GM12873 (cell line): ENCODE measurements at regions not wholly inside any gene's neighbourhood (a gene's known extent, or its start where the extent isn't known, plus 50 kb on each side); places are given as distances from the start of the nearest gene placed in this dataset.

Experiments
- TF ChIP-seq, protein P1 (sequence below): IDR thresholded peaks from 2 replicates; pipeline ENCODE4 v1.5.1; 2012; ENCODE audit warnings: low read depth, mild to moderate bottlenecking, moderate library complexity, low read length, control low read depth; ENCODE audit not compliant: insufficient read depth; ENCODE audit errors: missing control alignments

DNA sequence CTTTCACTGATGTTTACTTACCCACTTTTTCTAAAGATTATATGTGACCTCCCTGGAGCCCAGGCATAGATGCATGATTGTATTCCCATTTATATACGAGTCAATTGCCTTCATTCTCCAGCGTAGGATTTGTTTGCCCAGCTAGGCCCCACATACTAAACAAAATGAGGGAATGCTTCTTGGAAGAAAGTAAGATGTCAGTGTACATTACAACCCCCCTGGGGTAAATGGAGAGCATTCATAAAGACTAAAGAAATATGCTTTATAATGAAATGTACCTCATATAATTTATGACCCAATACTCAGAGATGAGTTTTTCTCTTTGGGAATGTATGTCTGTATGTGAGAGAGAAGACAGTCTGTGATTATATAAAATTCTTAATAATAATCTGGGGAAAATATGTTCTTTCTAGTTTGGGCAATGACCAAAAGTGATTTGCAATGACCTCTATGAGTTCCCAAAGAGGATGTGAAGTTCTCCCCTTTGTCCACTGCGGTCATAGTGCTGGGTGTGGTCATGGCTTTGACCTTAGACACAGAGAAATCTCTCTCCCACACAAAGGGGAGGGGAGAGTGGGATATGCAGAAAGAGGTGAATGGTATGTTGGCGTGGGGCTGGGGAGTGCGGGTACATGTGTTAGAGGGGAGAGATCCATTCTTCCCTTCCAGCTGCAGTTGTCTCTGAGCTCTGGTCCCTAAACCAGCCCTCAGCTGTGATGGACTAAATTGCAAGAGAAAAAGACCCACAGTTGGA is 175.6 kb downstream of the EN1 start:
- TF ChIP-seq, protein P1, sequence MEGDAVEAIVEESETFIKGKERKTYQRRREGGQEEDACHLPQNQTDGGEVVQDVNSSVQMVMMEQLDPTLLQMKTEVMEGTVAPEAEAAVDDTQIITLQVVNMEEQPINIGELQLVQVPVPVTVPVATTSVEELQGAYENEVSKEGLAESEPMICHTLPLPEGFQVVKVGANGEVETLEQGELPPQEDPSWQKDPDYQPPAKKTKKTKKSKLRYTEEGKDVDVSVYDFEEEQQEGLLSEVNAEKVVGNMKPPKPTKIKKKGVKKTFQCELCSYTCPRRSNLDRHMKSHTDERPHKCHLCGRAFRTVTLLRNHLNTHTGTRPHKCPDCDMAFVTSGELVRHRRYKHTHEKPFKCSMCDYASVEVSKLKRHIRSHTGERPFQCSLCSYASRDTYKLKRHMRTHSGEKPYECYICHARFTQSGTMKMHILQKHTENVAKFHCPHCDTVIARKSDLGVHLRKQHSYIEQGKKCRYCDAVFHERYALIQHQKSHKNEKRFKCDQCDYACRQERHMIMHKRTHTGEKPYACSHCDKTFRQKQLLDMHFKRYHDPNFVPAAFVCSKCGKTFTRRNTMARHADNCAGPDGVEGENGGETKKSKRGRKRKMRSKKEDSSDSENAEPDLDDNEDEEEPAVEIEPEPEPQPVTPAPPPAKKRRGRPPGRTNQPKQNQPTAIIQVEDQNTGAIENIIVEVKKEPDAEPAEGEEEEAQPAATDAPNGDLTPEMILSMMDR: no peak

GRCh38 chr2:118670838-118671237 is 176.6 kb downstream of the EN1 start:
- TF ChIP-seq, protein P1: no peak

DNA sequence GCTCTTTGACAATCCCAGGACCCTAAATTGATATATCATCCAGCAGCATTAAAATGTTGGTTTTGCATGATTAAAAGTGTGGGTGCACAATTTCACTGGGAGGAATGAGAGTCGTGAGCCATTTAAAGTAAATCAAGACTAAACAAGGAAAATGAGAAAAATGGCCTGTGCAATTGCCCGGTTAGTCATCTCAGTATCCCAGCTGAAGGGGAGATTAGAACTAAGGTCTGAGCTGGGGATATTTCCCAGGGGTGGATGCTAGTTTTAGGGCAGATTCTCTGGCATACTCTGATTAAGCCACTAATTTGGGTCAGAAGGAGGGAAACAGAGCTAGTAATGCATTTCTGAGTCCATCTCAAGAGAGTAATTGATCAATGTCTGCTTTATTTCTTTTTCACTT is 177.2 kb downstream of the EN1 start:
- TF ChIP-seq, protein P1: no peak

DNA sequence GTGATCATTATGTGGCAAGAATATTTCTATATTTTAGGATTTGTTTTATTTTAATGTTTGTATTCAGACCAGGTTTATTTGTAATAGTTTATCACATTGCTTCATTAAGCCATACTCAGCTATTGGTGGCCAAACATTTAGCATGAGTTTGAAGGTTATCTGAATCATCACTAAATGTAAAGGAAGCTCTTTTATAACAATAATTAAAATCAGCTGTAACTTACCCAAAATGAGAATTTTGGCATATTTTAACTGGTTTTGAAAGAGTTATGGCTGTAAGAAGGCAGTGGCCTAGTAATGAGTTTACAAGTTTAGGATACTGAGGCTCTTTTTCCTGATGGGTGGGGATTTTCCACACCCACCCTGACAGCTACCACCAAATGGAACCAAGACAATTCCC is 177.8 kb downstream of the EN1 start:
- TF ChIP-seq, protein P1: no peak

DNA sequence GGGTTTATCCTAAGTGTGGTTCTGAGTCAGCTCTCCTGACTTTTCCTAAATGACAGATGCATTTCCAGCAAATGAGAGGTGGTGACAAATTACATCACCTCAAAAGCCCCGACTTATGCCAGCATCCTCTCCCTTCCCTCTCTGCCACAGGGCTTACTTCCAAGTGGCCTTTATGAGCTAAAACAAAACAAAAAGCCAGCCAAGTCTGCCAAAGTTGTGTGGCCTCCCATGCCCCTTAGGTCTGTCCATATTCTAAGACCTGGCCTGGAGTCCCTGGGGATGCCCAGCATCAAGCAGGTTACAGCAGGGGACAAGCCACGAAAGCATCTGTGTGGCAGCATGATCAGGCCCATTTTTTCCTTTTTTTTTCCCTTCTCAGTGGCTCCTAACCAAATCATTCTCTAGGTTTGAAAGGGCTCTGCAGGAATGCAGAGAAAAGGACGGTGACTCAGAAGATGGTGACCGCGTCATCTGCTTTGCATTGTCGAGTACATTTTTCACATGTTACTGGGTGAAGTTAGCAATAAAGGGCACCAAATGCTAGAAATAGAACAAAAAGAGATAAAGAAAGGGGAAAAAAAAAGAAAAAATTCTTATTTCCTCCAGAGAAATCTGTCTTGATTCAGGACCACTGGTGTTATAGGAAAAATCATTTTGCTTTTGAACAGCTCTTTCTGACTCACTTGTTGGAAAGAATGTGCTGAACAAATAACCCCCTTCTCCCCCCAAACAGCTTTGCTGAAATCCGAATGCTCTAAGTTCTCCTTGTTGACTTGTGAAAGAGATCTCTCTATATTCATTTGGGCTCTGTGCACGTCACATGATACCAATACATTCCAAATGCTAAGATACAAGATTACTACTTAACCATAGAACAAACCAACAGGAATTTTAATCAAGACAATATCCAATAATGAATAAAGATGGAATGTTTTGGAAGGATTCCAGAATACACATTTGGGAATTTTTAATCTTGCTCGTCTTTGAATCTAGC is 178.7 kb downstream of the EN1 start:
- TF ChIP-seq, protein P1: no peak

GRCh38 chr2:118667964-118668363 is 179.5 kb downstream of the EN1 start:
- TF ChIP-seq, protein P1: no peak

DNA sequence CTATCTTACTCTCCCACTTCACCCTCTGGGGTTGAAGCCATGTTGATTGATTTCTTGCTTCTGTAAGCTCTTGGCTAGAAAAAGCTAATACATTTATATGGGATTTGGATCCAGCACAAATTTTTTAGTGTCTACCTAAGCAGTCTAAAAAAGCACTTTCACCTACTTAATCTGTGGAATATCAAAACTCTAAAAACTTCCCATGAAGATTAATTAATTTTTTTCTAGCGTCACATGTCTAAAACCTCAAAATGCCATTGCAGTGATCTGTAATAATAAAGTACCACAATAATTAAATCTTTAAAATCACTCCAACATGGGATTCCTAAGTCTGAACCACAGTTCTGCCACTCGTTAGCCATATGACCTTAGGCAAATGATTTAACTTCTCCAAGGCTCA is 180.1 kb downstream of the EN1 start:
- TF ChIP-seq, protein P1: no peak
